ENCODE measurements at regions not wholly inside any gene's neighbourhood (a gene's known extent, or its start where the extent isn't known, plus 50 kb on each side); places are given as distances from the start of the nearest gene placed in this dataset.

DNA sequence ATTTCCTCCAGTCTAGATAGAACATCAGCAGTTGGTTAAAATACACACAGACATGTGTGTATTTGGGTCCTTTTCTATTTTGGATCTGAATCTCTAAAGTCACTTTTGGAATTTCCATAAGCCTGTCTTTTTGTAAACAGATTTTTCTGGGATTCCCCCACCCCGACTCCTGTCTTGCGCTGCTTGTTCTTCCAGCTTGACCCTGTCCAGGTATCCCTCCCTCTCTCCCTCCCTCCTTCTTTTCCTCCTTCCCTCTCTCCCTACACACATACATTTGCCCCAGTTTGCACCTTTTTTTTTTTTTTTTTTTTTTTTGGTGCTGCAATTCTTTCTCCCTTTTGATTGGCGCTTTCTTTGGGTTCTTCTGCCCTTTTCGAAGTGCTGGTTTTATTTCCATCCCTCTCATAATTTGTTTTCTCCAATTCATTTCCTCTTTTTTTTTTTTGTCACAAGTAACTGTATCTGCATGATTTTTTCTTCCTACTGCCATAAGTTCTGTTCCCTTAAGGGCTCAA lies 114.8 kb upstream of the SERTAD2 start:
- peak overlapping the region; percentile 70 for H3K4me3 ChIP-seq (ENCODE audit: low read depth, low read length)
- TF ChIP-seq, protein P1, sequence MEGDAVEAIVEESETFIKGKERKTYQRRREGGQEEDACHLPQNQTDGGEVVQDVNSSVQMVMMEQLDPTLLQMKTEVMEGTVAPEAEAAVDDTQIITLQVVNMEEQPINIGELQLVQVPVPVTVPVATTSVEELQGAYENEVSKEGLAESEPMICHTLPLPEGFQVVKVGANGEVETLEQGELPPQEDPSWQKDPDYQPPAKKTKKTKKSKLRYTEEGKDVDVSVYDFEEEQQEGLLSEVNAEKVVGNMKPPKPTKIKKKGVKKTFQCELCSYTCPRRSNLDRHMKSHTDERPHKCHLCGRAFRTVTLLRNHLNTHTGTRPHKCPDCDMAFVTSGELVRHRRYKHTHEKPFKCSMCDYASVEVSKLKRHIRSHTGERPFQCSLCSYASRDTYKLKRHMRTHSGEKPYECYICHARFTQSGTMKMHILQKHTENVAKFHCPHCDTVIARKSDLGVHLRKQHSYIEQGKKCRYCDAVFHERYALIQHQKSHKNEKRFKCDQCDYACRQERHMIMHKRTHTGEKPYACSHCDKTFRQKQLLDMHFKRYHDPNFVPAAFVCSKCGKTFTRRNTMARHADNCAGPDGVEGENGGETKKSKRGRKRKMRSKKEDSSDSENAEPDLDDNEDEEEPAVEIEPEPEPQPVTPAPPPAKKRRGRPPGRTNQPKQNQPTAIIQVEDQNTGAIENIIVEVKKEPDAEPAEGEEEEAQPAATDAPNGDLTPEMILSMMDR (conservative IDR thresholded peaks at IDR 0.05; ENCODE audit: low read depth, low read length): no peak
- no peak for DNase-seq (ENCODE audit: low read depth)

DNA sequence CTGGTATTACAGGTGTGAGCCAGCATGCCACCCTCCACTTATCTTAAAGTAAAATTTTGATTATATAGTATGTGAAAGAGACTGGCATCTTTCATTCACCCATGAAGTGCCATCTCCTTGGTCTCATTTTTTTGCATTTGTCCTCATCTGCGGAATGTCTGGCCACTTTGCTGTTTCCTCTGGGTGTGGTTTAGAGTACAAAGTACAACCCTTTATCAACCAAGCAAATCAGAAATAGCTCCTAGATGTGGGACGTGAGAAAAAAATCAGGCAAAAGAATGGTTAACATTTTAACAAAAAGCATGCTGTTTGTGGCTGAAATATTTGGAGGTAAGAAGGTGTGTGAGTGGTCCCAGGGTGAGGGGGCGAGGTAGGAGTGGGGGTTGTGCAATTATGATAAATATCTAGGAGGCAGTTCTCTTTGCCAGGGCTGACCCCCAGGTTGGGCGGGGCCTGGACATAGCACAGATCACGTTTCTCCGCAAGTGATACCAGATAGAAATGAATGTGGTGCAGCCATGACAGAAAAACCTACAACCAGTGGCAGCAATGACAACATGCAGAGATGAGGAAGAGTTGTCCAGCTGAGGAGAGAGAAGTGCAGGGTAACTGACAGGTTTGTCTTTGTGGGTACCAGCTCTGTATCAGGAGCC lies 115.8 kb upstream of the SERTAD2 start:
- no peak for DNase-seq (ENCODE audit: low read depth)
- TF ChIP-seq, protein P1 (conservative IDR thresholded peaks at IDR 0.05; ENCODE audit: low read depth, low read length): no peak

DNA sequence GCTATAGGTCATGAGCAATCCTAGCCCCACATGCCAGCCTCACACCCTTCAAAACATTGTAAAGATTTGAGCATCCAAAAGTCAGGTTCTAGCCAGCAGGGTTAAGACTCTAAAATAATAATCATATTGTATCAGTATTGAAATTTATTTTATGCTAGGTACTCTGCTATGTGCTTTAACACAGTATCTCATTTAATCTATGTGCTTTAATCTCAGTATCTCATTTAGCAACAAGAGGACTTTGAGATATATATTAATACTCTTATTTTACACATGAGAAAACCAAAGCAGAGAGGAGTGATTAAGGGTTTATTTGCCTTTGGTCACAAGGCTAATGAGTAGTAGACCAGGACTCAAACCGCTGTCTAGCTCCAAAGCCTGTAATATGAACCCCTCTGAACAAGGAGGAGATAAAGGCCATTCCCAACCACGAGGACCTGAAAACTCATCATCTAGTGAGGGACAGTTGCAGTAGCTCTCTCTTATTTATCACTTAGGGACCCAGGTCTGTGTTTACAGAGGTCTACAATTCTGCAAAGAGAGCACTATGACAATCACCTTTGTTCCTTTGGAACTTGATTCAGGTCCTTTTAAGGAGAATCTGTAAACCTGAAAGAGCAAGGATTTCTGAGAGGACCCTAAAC lies 116.5 kb upstream of the SERTAD2 start:
- H3K4me3 ChIP-seq (ENCODE audit: low read depth, low read length): no peak overlapping the region

More for the DNA sequence above, 115.8 kb upstream of the SERTAD2 start:
- H3K4me3 ChIP-seq (ENCODE audit: low read depth, low read length): no peak overlapping the region

DNA sequence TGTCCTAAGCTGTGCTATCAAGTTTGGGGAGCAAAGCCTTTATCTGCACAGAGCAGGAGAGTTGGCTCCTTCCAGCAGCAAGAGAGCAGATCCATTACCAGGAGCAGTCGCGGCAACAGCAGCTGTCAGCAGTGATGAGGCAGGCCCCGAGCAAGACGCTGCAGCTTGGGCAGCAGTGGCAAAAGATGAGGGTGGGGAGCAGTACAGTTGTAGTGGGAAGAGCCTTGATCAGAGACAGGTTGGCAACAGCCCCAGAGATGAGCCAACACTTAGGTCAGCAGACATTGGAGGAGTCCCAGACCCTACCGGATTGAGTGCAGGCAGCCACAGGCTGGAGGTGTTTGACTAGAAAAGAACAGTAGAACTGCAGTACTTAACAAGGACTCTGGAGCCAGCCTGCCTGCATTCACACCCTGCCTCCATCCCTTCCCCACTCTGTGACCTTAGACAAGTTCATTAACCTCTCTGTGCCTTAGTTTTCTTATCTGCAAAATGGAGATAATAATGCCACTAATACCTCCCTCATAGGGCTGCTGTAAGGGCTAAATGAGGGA lies 117.1 kb upstream of the SERTAD2 start:
- DNase-seq (ENCODE audit: low read depth): no peak
- H3K4me3 ChIP-seq (ENCODE audit: low read depth, low read length): no peak overlapping the region
- TF ChIP-seq, protein P1 (conservative IDR thresholded peaks at IDR 0.05; ENCODE audit: low read depth, low read length): peak; percentile 12

More for the DNA sequence above, 116.5 kb upstream of the SERTAD2 start:
- DNase-seq (ENCODE audit: low read depth): no peak
- TF ChIP-seq, protein P1 (conservative IDR thresholded peaks at IDR 0.05; ENCODE audit: low read depth, low read length): no peak

DNA sequence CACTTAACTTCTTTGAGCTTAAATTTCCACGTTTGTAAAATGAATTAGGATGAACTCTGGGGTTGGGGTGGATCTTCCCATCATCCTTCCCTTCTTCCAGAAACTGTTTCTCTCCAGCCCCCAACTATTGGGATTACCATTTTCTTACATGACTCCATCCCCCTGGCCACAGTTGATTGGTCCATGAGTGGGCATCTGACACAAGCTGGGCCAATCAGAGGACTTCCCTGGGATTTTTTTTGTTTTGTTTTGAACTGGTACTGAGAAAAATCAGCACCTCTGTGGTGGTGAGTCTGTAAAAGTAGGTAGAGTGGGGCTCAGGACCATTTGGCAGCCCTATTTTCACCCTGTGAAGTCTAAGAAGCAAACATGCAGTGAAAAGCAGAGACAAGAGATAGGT lies 118.0 kb upstream of the SERTAD2 start:
- DNase-seq (ENCODE audit: low read depth): no peak
- H3K4me3 ChIP-seq (ENCODE audit: low read depth, low read length): no peak overlapping the region
- TF ChIP-seq, protein P1 (conservative IDR thresholded peaks at IDR 0.05; ENCODE audit: low read depth, low read length): no peak

DNA sequence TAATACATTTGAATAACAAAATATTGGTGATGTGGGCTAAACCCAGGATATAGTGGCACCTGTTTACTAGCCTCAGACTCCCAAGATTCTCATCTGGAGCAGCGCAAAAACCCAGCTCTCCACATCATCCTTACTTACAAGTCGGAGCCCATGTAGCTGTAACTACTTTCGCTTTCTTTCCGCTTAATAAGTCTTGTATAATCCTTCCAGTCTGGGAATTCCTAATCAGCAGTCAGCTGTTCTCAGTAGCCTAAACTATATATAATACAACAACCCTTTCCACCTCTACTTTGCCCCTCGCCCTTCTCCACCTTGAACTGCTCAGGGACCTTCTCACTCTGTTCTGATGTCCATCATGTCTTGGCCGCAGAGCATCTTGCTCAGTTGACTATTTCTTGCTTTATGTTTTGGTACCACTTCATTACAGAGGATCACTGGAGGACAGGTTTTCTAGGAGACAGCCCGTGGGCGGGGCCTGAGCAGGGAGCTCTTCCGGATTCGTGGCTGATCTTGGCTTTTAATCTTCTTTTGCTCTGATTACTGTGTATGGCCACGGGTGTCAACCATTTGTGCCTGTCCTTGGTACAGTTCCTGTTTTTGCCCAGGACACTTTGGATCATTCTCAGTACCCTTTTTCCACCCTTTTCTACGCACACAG lies 119.9 kb upstream of the SERTAD2 start:
- H3K4me3 ChIP-seq (ENCODE audit: low read depth, low read length): no peak overlapping the region
- TF ChIP-seq, protein P1 (conservative IDR thresholded peaks at IDR 0.05; ENCODE audit: low read depth, low read length): no peak
- no peak for DNase-seq (ENCODE audit: low read depth)

Data from epithelial cell of proximal tubule (primary cell).